DOHH2 (cell line): ENCODE measurements at regions not wholly inside any gene's neighbourhood (a gene's known extent, or its start where the extent isn't known, plus 50 kb on each side); places are given as distances from the start of the nearest gene placed in this dataset.
A peak's percentile ranks its signal among the peaks of the same experiment; 100 is the strongest.
"Not testable (repeated sequence)": the region's sequence is repeated elsewhere in the genome, so short reads cannot be mapped to it uniquely, and the experiment has no call there.

Experiments
- CTCF ChIP-seq: fragments of 200-600 bp; sonication (generic); IDR thresholded peaks from one replicate; pipeline ENCODE4 v1.5.1; 2014; ENCODE audit warnings: antibody characterized with exemption, mild to moderate bottlenecking, low read depth, low read length; ENCODE audit not compliant: poor library complexity, severe bottlenecking
- EZH2phosphoT487 ChIP-seq: fragments of 200-600 bp; sonication (generic); IDR thresholded peaks from 2 replicates; pipeline ENCODE4 v1.6.1; 2017; ENCODE audit warnings: borderline replicate concordance, mild to moderate bottlenecking, antibody characterized with exemption, low read length, moderate library complexity, mixed read lengths

- peak; percentile 53 for TF ChIP-seq CTCF
- not testable (repeated sequence) for TF ChIP-seq EZH2phosphoT487
These were observed 177.0 kb upstream of the KCTD7 start for GRCh38 chr7:66451713-66452112.
